Germinal center (tissue), 1 donor: ENCODE measurements at regions not wholly inside any gene's neighbourhood (a gene's known extent, or its start where the extent isn't known, plus 50 kb on each side); places are given as distances from the start of the nearest gene placed in this dataset.

Experiments
- DNase-seq: peaks from one replicate; pipeline ENCODE4 v3.0.0; 2012; ENCODE audit warnings: mixed read lengths, low spot score

DNA sequence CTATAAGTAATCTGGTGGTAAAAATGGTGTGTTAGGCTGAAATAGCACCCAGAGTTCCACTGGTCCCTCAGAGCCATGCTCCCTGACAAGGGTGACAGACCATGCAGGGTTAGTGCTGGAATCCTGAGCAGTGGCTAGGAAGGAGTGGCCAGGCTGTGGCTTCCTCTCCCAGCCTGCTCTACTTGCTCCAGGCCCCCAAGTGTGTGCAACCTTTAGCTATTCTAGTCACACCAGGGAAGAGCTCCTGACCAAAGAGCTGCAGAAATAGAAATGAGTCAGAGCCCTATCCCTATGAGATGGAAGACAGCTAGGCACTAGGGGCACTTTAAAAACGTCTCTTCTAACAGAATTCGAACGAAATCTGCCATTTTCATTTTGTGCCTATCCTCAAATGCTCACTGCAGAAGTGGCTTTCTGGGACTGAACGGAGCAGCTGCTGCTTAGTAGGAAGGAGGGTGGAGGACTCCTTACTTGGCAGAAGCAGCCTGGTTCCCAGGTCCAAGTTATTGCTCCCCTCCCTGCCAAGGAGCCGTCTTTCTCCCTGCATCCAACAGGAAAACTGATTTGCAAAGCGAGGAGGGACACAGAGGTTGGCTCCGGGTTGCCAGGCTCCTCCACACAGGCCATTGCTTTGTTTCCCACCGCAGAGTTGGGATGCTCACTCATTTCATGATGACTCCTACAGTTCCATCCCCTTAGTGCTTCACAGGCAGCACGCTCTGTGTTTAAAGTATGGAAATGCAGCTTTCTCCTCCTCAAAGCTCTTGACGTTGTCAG is 754.5 kb downstream of the C6orf118 start:
- DNase-seq: no peak

DNA sequence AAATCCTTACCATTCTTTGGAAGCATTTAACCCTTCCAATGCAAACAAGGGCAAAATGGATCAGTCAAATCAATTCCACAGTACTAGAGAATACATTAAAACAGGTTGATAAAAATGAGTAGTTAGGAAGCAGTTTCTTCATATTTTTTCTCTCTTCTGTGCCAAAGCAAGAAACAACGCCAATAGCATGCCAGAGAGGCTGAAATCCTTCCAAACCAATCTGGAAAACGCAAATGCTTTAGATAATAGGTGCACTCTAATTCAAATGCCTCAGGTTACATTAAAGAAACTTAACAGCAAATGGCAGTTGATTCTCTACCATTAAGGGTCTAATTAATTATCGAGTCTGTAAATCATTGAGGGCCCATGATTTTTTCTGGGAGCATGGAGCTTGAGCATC is 755.2 kb downstream of the C6orf118 start:
- no peak for DNase-seq

DNA sequence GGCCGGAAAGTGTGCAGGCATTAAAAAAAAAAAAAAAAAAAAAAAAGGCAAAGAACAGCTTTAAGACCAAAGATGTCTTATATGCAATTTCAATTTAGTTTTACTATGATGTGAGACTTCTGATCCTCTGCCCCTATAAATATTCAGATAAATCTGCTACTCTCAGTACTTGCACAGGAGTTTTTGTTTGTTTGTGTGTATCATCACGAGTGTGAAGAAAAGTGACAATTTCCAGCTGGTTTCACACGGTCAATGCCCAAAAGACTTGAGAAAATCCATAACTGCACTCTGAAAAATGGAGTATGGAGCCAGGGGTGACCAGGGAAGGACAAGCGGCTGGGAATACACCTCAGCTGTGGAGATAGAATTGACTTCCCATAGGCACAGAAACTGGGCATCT is 757.7 kb downstream of the C6orf118 start:
- no peak for DNase-seq

DNA sequence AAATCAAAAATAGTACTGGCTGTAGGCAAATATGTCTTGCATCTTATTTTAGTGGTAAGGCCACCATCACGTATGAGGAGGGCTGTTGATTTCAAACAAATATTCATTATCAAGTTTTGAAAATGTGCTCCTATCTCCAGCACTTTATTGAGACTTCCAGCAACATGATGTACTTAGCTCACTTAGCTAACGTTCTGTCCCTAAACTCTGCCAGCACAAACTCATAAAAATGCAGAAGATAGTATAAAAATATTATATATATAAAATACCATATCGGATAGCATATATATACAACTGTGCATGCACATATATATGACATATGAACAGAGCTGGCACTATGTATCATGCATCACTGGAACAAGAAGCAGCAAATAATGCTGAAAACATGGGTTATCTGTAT is 762.3 kb downstream of the C6orf118 start:
- no peak for DNase-seq

DNA sequence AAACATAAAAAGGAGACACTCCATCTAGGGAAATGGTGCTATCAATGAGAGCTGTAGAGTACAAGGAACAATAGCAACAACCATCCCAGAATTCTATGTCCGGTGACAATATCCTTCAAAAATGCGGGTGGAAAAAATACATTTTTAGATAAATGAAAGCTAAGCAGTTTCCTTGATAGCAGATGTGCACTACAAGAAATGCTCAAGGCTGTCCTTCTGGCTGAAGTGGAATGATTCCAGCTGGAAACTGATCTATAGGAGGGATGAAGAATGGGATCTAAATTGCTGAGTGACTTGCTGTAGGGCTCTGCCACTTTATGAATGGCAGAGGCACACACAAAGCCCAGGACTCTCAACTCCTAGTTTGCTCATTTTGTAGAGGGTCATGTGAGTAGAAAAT is 763.1 kb downstream of the C6orf118 start:
- DNase-seq: no peak

DNA sequence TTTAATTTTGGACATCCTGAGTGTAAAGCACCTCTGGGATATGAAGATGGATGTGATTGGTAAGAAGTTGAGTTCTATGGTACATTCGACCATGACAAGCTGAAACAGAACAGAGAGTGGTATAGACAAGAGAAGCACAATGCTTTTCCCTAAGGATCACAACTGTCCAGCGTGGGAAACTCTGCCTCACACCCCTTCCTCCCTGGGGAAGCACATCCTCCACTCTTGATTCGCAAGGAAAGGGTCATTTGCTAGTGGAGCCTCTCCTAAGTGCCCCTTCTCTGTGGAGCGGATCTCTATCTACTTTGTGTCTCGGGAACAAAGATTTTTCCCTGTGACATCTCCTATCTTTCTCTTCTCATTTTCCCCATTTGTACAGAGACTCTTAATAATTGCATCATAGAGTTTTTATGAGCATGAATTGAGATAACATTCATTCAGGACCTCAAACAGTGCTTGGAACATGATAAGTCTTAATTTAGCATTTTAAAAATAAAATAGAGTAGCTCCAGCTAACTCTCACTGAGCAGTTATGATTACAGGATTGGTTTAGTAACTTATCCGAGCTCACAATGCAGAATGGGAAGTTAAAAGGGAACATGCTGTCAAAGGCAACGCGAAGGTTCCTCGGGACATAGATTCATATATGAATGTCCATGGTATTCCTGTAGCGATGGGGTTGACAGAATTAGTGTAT is 775.2 kb downstream of the C6orf118 start:
- DNase-seq: no peak

DNA sequence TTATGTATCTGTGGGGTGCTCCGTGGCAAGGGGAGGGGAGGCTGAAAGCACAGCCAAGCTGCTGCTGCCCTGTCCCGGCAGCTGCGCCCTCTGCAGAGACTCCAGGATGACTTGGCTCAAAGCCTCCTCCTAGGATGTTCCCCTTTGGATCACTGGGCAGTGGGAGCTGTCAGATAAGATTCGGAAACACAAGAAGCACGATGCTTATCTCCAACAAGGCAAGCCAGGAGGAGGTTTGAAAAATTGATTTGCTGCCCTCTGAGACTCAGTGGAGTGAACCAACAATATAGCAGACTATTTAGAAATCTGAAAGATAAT is 776.4 kb downstream of the C6orf118 start:
- DNase-seq: no peak

DNA sequence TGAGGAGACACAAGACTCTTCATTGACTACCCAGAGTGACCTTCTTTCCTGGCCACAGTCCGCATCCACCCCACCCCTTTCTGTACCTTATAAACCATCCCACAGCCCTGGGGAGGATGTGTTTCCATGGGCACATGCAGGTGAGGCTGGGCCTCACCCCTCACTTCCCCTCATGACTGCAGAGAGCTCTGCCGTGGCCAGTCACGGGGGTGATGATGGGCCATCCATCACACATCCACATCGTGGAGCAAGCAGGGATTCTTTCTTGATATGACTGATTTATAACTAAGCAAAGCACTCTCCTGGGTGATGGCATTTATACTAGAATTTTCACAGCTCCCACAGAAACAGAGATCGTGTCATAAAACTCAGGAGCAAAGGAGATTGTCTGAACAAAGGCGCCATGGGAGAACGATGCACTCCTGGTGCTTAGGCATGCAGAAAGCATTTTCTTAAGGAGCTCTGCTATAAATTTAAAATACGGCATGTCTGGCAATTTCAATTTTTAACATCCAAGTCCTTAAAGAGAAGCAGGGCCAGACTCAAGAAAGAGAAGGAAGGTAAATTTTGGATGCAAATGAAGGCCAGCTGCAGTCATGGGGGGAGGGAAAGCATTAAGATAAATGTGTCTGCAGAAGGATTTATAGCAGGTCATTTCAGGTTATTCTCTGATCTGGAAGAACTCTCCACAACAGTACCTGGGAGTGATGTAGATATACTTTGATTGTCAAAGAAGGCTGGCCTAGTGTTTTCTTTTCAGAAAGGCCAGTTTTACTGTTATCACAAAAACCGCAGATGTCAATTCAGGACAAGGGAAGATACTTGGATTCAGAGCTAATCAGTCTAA is 777.0 kb downstream of the C6orf118 start:
- no peak for DNase-seq

DNA sequence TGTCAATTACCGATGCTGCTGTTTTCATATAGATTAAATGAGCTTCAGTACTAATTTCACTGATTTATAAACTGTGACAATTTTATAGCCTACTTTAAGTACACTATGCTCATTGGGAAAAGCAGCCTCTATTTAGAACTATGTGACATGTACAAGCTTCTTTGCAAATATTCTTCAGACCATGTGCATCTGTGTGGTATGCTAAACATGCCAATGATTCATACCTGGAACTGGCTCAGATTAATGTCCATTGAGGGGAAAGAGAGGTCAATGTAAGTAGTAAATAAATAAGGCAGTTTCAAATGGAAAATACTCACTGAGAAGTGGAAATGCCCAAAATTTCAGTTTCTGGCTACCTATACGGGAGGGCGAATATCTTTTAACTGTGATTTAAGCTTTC is 777.7 kb downstream of the C6orf118 start:
- no peak for DNase-seq

DNA sequence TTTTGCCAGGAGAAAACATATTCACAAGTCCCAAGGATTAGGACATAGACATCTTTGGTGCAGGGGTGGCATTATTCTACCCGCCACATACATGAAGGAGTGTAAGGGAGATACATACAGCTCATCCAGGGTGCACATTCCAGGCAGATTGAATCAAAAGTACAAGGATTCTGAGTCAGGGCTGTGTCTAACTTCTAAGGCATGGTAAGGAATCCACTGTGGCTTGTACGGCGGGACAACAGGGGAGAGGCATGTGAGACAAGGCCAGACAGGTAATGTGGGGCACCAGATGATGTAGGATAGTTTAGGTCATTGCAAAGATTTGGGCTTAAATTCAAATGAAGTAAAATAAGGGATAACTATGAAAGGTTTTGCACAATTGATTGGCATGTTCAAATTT is 780.9 kb downstream of the C6orf118 start:
- DNase-seq: no peak

DNA sequence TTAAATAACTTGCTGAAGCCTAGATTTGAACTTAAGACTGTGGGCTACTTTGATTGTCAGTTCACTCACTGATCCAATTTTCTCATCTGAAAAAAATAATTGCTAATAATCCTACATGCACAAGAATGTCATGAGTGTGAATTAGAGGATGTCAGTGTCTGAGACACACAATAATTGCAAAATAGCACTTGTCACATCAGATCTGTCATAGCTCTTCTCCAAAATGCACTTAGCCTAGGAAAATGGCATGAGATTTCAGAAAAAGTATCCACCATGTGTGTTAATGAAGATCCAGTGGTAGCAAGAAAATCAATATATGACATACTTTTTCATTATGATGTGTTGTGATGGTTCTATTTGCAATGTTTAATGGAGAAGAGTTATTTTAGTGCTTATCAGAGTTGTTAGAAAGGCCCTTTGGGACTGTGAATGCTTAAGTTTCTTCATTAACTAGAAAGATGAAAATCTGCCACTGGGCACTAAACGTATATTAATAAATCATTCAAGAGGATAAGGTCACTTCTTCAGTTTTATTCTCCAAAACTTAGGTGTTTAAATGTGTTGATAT is 786.2 kb downstream of the C6orf118 start:
- no peak for DNase-seq

DNA sequence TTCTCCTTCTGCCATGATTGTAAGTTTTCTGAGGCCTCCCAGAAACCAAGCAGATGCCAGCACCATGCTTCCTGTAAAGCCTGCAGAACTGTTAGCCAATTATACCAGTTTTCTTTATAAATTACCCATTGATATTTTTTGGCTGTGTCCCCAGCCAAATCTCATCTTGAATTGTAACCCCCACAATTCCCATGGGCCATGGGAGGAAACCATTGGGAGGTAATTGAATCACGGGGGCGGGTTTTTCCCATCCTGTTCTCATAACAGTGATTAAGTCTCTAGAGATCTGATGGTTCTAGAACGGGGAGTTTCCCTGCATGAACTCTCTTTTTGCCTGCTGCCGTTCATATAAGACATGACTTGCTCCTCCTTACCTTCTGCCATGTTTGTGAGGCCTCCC is 788.5 kb downstream of the C6orf118 start:
- DNase-seq: no peak

DNA sequence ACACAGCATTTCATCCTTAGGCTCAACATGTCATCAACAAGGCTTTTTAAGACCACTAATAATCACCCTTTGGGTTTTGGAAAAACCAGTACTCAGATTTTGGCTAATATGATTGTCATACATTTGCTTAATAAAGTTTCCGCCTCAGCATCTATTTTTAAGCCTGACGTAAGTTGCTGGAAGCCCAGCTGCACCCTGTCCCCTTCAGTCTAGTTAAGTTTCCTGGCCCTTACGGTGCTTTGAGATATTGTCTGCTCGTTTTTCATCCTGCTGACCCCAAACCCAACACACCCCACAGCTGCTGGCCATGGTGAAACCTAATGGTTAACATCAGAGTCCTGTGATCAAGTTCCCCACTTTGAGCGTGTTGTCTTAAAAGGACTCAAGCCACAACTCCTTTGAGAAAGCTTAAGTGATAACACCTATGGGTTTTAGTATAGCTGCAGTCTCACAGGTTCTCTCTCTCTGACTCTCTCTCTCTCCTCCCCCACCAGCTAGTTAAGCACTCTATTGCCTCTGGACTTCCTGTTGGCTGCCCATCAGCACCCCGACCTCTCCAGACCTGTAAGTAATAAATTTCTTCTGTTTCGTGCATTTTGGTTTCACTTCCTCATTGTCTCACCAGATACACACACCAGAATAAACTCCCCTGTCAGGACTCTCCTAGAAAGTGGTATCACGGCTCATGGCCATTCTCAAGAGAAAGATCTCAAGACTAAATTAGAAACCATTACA is 802.0 kb downstream of the C6orf118 start:
- no peak for DNase-seq

DNA sequence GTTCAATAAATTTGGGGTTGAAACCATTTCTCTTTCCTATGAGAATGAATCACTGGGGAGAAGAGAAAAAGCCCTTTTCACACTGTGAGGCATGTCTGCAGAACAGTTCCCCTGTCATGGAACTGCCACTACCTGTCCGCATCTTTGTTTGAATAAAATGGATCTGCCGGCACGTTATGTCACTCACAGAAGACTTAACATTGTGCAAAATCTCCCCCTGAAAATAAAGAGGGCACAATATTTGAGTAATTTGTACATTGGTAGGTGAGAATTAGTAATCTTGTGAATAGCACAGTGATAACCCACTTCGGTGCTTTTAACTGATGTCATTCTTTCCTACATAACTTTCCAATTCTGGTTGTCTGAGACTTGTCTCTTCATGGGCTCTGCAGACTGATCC is 804.0 kb downstream of the C6orf118 start:
- DNase-seq: no peak

DNA sequence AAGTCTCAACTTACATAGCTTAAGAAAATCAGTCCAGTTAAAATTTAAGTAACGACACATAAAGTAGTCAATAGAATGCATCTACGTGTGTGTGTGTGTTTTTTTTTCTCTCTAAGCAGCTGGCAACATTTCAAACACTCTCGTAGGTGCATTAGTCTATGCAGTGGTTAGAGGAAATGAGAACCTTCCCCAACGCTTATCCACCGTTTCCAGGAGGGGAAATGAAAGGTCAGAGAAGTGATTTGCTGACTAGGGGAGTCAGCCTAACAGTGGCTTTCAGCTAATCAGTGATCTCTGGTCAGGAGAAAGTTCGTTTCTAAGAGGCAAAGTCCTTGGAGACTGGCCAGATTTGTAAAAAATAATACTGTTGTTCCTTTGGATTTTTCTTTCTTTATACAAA is 806.6 kb downstream of the C6orf118 start:
- DNase-seq: no peak

DNA sequence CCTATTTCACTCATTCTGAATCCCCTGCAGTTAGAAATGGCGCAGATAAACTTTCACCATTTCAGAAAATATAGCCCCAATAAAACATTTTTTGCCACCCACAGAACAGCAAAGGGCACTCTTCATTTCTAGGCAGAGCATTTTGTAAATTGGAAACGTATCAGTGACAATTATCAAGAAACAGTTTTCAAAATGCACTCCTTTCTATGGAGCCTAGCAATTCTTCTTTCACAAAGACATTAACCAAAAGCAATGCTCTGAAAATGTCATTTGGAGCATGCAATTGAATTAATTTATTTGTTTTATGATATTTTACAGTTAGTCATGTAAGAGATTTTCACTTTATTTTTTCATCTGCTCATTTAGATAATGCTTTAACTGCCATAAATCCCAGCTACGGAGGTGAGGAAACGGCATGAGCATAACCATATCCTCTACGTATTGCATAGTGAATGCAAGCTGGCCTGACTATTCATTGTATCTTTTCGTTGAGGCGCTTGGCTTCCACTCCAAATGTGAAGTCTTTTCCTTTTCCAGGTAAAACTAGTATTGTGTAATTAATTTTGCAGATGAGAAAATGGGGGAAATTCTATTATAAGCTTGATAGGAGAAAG is 813.4 kb downstream of the C6orf118 start:
- no peak for DNase-seq

DNA sequence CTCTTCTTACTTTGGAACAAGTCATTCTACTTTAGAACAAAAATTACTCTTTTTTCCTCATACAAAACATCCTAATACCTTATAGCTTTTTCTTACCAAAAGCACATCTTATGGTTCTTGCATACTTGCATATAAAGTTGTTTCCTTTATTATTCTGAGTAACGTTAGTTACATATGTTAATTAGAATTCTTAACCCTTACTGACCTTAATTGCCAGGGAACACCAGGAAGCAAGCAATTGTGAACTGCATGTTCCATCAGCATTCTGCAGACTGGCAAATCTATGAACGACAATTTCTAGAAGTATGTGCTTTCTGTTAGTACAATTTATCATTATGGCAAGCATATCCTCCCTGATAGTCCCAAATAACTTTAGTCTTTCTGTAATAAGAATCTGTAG is 831.0 kb downstream of the C6orf118 start:
- DNase-seq: no peak

DNA sequence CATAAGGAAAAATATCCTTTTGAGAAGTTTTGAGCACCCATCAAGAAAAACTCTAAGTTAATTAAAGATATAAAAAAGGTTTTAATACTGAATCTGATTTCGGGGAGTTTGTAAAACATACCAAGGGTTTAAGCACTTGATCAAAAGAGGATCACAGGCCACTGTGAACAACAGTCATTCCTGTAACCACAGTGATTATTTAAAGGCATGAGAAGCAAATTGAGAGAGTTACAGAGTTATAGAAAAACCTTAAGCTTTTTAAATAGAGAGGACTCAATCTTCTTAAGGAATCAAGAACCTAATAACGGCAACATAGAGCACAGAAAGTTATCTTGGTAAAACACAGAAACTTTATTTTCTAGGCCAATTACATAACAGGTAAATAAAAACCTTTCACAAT is 831.6 kb downstream of the C6orf118 start:
- no peak for DNase-seq

DNA sequence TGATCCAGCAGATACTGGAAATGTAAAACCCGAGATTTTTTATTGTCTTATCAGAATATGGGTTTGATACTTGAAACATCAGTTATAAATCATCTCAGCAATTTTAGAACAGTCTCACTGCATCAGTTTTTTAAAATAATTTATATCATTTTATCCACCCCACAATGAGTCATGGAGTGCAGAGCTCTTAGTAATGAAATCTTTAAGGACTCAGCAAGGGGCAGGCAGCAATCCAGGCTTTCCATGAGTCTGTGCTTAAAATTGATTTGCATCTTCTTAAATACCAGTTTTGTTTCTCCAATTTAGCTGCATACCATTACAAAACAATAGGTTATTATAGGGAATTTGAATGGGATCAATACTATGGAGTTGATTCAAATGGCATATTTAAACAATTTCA is 832.3 kb downstream of the C6orf118 start:
- DNase-seq: no peak

DNA sequence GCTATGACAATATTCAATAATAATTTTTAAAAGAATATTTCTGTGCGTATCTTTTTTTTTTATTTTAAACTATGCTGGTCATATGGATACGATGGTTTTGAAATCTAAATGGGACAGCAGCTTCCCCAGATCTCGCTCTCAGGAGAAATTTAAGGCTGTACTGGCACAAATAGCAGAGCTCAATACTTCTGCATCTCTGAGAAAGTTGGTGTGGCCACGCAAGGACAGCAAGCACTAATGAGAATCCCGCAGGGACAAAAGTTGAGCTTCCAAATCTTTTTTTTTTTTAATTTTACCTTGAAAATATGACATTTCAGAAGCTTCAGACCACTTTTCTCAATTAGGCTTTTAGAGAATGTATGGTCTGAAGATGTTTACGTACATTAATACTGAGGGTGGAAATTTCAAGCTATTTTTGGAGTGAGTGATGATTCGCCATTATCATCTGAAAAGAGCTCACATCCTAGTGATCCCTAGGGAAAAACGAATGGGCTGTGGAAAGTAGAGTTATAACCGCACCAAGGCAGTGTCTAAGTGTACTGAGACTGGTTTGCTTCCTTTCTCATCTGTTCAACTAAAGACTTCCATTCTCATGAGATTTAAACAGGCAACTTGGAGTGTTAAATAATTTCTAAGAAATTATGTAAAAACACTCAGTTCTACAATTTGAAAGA is 840.0 kb downstream of the C6orf118 start:
- no peak for DNase-seq

DNA sequence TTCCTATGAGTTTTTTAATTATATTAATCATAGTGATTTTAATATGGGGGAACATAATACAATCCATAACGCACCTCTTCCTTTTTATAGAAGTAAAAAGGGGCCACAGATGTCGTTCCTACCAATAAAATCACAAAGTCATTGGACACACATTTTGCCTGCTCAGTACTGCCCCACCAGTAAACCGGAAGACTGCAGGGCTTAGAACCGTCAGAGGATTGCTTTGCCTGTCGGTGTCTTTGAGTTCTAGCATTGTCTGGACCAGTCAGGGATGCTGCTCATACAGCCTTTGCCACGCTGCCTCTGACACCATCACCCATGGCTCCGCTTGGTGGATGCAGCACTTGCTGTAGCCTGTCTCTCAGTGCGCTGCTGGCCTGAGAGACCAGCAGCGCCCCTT is 853.6 kb downstream of the C6orf118 start:
- no peak for DNase-seq
